Esophagus squamous epithelium (tissue), 4 donors: ENCODE measurements at regions not wholly inside any gene's neighbourhood (a gene's known extent, or its start where the extent isn't known, plus 50 kb on each side); places are given as distances from the start of the nearest gene placed in this dataset.

Experiments
- CTCF ChIP-seq, 6 experiments: fragments of 450-650 bp in 4 of 6; fragments of 200-600 bp in 2 of 6; sonication (generic) in 2 of 6; IDR thresholded peaks; one replicate each; pipeline ENCODE4 v1.5.1; 2016 to 2019; ENCODE audit warnings: antibody characterized with exemption in 6 of 6, mild to moderate bottlenecking in 4 of 6, moderate library complexity in 4 of 6
- POLR2A ChIP-seq, 4 donors: fragments of 450-650 bp; IDR thresholded peaks; one replicate each; pipeline ENCODE4 v1.6.1; 2017; ENCODE audit warnings: antibody characterized with exemption in 4 of 4, mild to moderate bottlenecking in 4 of 4, moderate library complexity in 3 of 4

- TF ChIP-seq CTCF (IDR thresholded peaks at IDR 0.05) = no peak
- TF ChIP-seq POLR2A (IDR thresholded peaks at IDR 0.05) = no peak
Measured at GRCh38 chr7:126157391-126157790, 1095.3 kb downstream of the GRM8 start.
